PC-3 (cell line): ENCODE measurements at regions not wholly inside any gene's neighbourhood (a gene's known extent, or its start where the extent isn't known, plus 50 kb on each side); places are given as distances from the start of the nearest gene placed in this dataset.

Experiments
- ATAC-seq: fragments of 200-7000 bp; cut with Tn5 transposase; 2 replicates; pipeline ENCODE4 v1.9.1; 2020; ENCODE audit warnings: mild to moderate bottlenecking, moderate library complexity
- BruUV-seq: library from RNA; stranded (reverse); fragments of 400-500 nt; replicated peaks from 2 replicates; lab custom pipeline; 2021; lab: Mats Ljungman, UMichigan
- CTCF ChIA-PET: fragments of 300-600 bp; sonication (Branson Sonifier 250); formaldehyde crosslinking; loops from one replicate; lab custom pipeline; 2022; ENCODE audit warnings: antibody characterized with exemption; lab: Charles Lee
- POLR2A ChIA-PET: fragments of 300-600 bp; sonication (Branson Sonifier 250); formaldehyde crosslinking; loops from one replicate; lab custom pipeline; 2022; ENCODE audit warnings: antibody characterized with exemption; ENCODE audit not compliant: unreplicated experiment; lab: Charles Lee
- DNase-seq: peaks from one replicate; pipeline ENCODE4 v3.0.0-alpha.2; 2015
- H2AFZ ChIP-seq: fragments of 300-600 bp; sonication (generic); 2 replicates; pipeline ENCODE4 v1.6.0; 2016; ENCODE audit warnings: antibody characterized with exemption, low read length
- H3F3A ChIP-seq: fragments of 300-600 bp; sonication (generic); one replicate; pipeline ENCODE4 v1.6.0; 2017; ENCODE audit warnings: antibody characterized with exemption, low read length, control low read depth, mild to moderate bottlenecking; ENCODE audit not compliant: unreplicated experiment
- H3K27ac ChIP-seq: fragments of 300-600 bp; sonication (generic); 2 replicates; pipeline ENCODE4 v1.5.1; 2016; ENCODE audit warnings: mild to moderate bottlenecking, low read length
- H3K27me3 ChIP-seq: fragments of 300-600 bp; sonication (generic); 2 replicates; pipeline ENCODE4 v1.6.1; 2016; ENCODE audit warnings: low read length, mixed read lengths
- H3K36me3 ChIP-seq: fragments of 300-600 bp; sonication (generic); 2 replicates; pipeline ENCODE4 v1.6.1; 2016; ENCODE audit warnings: low read depth, mixed run types, low read length, mixed read lengths
- H3K4me1 ChIP-seq: fragments of 300-600 bp; sonication (generic); 2 replicates; pipeline ENCODE4 v1.5.1; 2016; ENCODE audit warnings: low read length; ENCODE audit not compliant: insufficient read depth
- H3K4me2 ChIP-seq: fragments of 300-600 bp; sonication (generic); 2 replicates; pipeline ENCODE4 v1.6.0; 2016; ENCODE audit warnings: low read length
- H3K4me3 ChIP-seq: fragments of 300-600 bp; sonication (generic); 2 replicates; pipeline ENCODE4 v1.5.1; 2016; ENCODE audit warnings: mild to moderate bottlenecking, low read length, mixed read lengths
- H3K79me2 ChIP-seq: fragments of 300-600 bp; sonication (generic); 2 replicates; pipeline ENCODE4 v1.6.1; 2017; ENCODE audit warnings: low read length, mixed read lengths
- H3K9ac ChIP-seq: fragments of 300-600 bp; sonication (generic); 2 replicates; pipeline ENCODE4 v1.6.0; 2016; ENCODE audit warnings: mild to moderate bottlenecking, low read length
- H3K9me2 ChIP-seq: fragments of 300-600 bp; sonication (generic); replicated peaks from 2 replicates; pipeline ENCODE4 v1.6.1; 2016; ENCODE audit warnings: mixed run types, low read length, mixed read lengths
- H3K9me3 ChIP-seq: fragments of 300-600 bp; sonication (generic); 2 replicates; pipeline ENCODE4 v1.6.1; 2016; ENCODE audit warnings: low read length, mixed read lengths
- H4K20me1 ChIP-seq: fragments of 300-600 bp; sonication (generic); 2 replicates; pipeline ENCODE4 v1.6.1; 2016; ENCODE audit warnings: low read length, mixed read lengths
- CTCF ChIP-seq: fragments of 300-600 bp; sonication (generic); conservative IDR thresholded peaks from 2 replicates; pipeline ENCODE4 v1.5.1; 2017; ENCODE audit warnings: antibody characterized with exemption, low read depth, mild to moderate bottlenecking, low read length
- EZH2 ChIP-seq: fragments of 300-600 bp; sonication (generic); IDR thresholded peaks from one replicate; pipeline ENCODE4 v1.6.1; 2017; ENCODE audit warnings: antibody characterized with exemption, mild to moderate bottlenecking, low read length; ENCODE audit not compliant: unreplicated experiment
- EZH2phosphoT487 ChIP-seq: fragments of 300-600 bp; sonication (generic); IDR thresholded peaks from 2 replicates; pipeline ENCODE4 v1.6.1; 2018; ENCODE audit warnings: mild to moderate bottlenecking, antibody characterized with exemption, low read length, borderline replicate concordance
- intact Hi-C: fragments of 100-400 bp; cut with micrococcal nuclease; formaldehyde crosslinking; loops from 2 replicates; pipeline ENCODE4 v1.9.0; 2023

GRCh38 chr3:151550025-151550618 is 89.3 kb upstream of the IGSF10 start:
- Histone ChIP-seq H3K4me2 (no peak overlapping the region), H3K27ac (no peak overlapping the region), H3K36me3 (no peaks in the 10 kb centered on the region), H2AFZ (no peak overlapping the region), H4K20me1 (no peaks in the 10 kb centered on the region), H3K79me2 (no peaks in the 10 kb centered on the region), H3K4me3 (no peak overlapping the region), H3K4me1 (peaks cover 11% of the 10 kb centered on the region), H3F3A (no peaks in the 10 kb centered on the region), H3K9me2 (no peaks in the 10 kb centered on the region), H3K27me3 (no peaks in the 10 kb centered on the region), H3K9me3 (no peaks in the 10 kb centered on the region), H3K9ac (no peak overlapping the region)
- CTCF ChIA-PET: no interaction called here
- no peak for TF ChIP-seq EZH2phosphoT487
- no peak for TF ChIP-seq CTCF
- intact Hi-C loops: no loop called here
- DNase-seq (peak; percentile 67), ATAC-seq (no peak)
- POLR2A ChIA-PET: no interaction called here
- BruUV-seq: no TSS peak

- Histone ChIP-seq H4K20me1 (no peaks in the 10 kb centered on the region), H3K9me3 (no peaks in the 10 kb centered on the region), H3K4me2 (no peak overlapping the region), H2AFZ (no peak overlapping the region), H3K36me3 (no peaks in the 10 kb centered on the region), H3K4me1 (peaks cover 24% of the 10 kb centered on the region), H3K9ac (no peak overlapping the region), H3F3A (no peaks in the 10 kb centered on the region), H3K27ac (no peak overlapping the region), H3K9me2 (no peaks in the 10 kb centered on the region), H3K79me2 (no peaks in the 10 kb centered on the region), H3K27me3 (no peaks in the 10 kb centered on the region), H3K4me3 (no peak overlapping the region)
- POLR2A ChIA-PET: no interaction called here
- CTCF ChIA-PET: no interaction called here
- intact Hi-C loops: no loop called here
- no peak for TF ChIP-seq CTCF
- no peak for TF ChIP-seq EZH2
- no peak for TF ChIP-seq EZH2phosphoT487
- ATAC-seq (no peak), DNase-seq (no peak)
- BruUV-seq: no TSS peak
Measured at GRCh38 chr3:151548195-151548594, 87.3 kb upstream of the IGSF10 start.

GRCh38 chr3:151544164-151544548 is 83.3 kb upstream of the IGSF10 start:
- ChIA-PET CTCF (no interaction called here), POLR2A (no interaction called here)
- H3F3A ChIP-seq: no peaks in the 10 kb centered on the region
- intact Hi-C loops: loop anchor here (5.0 kb wide), 1 partner anchor 293 kb away; no protein-coding TSS in a partner anchor
- no peaks in the 10 kb centered on the region for H3K27me3 ChIP-seq
- H3K9me3 ChIP-seq: no peaks in the 10 kb centered on the region
- no peak overlapping the region for H2AFZ ChIP-seq
- no peaks in the 10 kb centered on the region for H4K20me1 ChIP-seq
- no peak overlapping the region for H3K4me3 ChIP-seq
- H3K4me1 ChIP-seq: peaks cover 33% of the 10 kb centered on the region
- H3K9ac ChIP-seq: peak overlapping the region; percentile 17; the same call in 1 of the 2 replicates
- no peak overlapping the region for H3K4me2 ChIP-seq
- DNase-seq (peak; percentile 23), ATAC-seq (no peak)
- peak overlapping the region; percentile 46; the same call in 1 of the 2 replicates for H3K27ac ChIP-seq
- H3K9me2 ChIP-seq: no peaks in the 10 kb centered on the region
- H3K36me3 ChIP-seq: no peaks in the 10 kb centered on the region
- no peak for TF ChIP-seq EZH2
- TF ChIP-seq CTCF: no peak
- TF ChIP-seq EZH2phosphoT487: no peak
- BruUV-seq: no TSS peak
- no peaks in the 10 kb centered on the region for H3K79me2 ChIP-seq
